GM12873 (cell line): ENCODE measurements at regions not wholly inside any gene's neighbourhood (a gene's known extent, or its start where the extent isn't known, plus 50 kb on each side); places are given as distances from the start of the nearest gene placed in this dataset.
A peak's percentile ranks its signal among the peaks of the same experiment; 100 is the strongest.

Experiments
- TF ChIP-seq, protein P1 (sequence below): IDR thresholded peaks from 2 replicates; pipeline ENCODE4 v1.5.1; 2012; ENCODE audit warnings: low read depth, mild to moderate bottlenecking, moderate library complexity, low read length, control low read depth; ENCODE audit not compliant: insufficient read depth; ENCODE audit errors: missing control alignments

DNA sequence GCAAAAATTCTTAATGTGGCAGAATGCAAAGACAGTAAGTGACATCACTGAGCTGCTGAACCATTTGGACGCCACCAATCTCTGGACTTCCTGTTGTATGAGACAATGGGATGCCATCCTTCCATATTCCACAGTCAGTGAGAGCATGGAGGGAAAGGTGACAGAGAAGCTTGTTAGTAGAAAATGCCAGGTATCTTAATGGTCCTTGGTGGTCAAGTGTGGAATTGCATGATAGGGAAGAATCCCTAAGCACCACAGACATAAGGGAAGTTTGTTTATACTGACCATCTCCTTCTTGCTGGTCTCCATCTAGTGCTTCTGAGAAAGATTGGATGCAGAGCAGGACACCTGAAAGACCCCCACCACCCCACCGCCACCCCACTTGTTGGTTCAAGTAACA, 1410.0 kb upstream of the TMEM132C start:
- TF ChIP-seq, protein P1, sequence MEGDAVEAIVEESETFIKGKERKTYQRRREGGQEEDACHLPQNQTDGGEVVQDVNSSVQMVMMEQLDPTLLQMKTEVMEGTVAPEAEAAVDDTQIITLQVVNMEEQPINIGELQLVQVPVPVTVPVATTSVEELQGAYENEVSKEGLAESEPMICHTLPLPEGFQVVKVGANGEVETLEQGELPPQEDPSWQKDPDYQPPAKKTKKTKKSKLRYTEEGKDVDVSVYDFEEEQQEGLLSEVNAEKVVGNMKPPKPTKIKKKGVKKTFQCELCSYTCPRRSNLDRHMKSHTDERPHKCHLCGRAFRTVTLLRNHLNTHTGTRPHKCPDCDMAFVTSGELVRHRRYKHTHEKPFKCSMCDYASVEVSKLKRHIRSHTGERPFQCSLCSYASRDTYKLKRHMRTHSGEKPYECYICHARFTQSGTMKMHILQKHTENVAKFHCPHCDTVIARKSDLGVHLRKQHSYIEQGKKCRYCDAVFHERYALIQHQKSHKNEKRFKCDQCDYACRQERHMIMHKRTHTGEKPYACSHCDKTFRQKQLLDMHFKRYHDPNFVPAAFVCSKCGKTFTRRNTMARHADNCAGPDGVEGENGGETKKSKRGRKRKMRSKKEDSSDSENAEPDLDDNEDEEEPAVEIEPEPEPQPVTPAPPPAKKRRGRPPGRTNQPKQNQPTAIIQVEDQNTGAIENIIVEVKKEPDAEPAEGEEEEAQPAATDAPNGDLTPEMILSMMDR, result peak; percentile 9

DNA sequence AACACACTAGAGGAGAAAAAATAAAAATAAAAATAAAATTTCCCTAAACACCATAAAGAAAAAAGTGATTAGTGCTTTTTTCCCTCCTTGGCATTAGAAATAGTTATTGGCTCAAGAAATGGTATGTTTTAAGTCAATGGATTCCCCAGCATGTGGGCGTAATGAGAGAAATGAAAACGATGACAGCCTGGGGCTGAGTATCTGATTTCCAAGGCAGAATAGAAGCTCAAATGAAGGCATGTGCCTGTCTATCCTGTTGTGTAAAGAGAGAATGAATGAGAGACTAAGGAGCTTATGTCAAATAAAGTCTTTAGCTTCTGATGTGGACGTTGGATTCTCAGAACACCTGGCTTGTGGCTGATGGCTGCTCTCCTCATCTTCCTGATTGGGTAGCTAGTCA, 1408.4 kb upstream of the TMEM132C start:
- TF ChIP-seq, protein P1, result no peak

DNA sequence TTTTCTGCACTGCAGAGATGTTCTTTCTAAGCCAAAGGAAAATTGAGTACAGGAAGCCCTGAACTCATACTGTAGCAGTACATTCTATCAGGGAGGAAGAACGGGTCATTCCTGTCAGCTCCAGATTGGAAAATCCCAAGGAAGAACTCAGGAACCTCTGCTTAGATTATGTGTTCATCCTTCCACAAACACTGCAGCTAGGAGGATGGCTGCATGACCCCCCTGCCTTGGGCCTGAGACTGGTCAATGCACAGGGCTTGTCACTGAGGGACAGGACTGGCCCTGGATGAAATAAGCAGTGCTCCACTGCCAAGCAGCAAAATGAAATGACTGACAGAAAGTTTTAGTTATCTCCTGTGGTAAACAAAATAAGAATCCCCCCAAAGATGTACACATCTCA, 1406.8 kb upstream of the TMEM132C start:
- TF ChIP-seq, protein P1, result no peak

DNA sequence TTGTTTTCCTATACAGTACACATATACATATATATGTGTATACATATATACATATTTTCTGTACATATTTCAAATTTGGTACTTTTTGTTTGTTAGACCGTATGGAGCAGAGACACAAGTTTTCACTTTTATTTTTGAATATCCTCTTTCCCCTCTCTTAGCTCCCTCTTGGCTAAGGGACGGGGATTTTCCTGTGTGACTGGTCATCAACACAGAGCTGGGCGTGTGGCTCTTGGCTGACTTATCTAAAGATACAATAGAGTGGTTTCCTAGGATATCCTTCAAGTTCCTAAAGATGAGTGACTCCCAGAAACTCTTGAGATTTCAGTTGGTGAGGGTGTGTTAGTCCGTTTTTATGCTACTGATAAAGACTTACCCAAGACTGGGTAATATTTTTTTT, 1404.5 kb upstream of the TMEM132C start:
- TF ChIP-seq, protein P1, result no peak

DNA sequence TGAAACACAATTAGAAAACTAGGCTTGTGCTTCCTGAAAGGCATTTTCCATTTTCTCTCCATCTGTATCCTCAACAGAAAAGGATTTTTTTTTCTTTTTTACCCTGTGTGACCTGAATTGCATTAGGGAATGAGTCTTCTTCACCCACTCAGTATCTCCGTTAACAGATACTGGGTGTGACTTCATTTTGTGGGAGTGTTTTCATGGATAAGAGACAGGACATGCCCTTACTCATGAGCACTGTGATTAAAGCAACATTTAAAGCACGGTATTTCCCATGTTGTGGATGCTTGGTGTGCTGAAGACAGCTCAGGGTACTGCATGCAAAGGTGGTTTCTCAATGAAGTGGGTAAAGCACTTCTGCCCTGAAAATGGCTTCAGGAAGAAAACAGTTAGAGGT, 1397.3 kb upstream of the TMEM132C start:
- TF ChIP-seq, protein P1, result no peak

DNA sequence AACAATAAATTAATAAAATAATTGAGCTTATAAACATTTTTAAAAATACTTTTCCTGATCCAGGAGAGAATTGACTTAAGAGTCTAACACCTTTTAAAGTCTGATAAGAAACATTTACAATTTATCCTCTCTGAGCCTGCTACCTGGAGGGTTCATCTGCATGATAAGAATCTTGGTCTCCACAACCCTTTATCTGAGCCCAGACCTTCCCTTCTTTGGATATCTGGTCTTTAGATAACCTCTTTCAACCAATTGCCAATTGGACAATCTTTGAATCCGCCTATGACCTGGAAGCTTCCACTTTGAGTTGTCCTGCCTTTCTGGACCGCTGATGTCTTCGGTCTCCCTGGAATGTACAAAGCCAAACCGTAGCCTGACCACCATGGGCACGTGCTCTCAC, 1393.3 kb upstream of the TMEM132C start:
- TF ChIP-seq, protein P1, result no peak

DNA sequence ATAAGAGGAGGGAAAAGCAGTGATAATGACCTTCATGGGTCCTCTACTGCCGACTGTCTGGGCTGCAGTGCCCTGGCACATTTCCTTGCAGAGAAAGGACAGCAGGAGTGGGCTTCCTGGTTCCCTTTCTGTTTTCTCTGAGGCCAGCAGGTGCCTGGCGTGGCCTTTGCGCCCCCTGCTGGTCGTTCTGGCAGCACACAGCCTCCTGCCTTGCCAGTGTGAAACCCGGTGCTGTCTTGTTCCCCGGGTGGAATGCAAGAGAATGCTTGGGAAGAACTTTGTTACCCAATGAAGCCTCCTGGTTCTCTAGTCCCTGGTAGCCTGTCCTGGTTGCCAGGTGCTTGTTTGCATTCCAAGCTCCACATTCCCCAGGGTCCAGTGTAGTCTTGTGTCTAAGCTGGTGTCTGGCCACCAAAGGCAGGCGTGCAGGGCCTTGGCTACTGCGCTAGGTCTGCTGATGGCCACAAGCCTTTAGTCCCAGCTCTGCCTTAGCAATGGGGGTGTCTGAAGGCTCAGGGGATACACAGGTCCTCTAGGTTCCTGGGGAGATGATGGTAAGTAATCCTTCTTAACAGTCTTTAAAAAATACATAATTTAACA, 1392.4 kb upstream of the TMEM132C start:
- TF ChIP-seq, protein P1, result peak; percentile 98
